ENCODE measurements at regions not wholly inside any gene's neighbourhood (a gene's known extent, or its start where the extent isn't known, plus 50 kb on each side); places are given as distances from the start of the nearest gene placed in this dataset.

DNA sequence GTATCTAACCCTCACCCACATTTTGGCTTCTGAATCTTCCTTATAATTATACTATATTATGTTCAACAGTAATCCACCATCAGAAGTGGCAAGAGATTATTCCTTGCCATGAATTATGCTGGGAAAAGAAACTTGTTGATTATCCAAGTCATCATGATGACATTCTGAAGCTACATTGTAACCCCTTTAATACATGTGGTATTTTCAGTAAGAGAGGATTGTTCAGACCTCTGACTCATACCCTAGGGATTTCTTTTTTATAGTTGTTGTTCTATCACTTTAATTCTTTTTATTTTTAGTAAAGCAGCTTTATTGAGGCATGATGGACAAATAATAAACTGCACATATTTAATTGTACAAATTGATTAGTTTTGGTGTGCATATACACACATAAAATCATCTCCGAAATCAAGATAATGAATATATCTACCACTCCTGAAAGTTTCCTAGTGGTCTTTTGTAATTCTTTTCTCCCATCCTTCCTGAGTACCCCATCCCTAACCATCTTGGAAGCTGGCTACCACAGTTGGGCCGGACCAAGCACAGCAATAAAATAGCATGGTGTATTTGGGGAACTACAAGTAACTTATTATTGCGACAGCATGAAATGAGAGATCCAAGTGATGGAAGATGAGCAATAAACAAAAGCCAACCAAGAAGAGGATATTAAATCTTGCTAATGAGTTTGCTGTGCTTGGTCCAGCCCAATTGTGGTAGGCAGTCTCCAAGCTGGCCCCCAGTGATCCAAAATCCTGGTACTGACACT is 159.9 kb downstream of the BARD1 start:
- BruUV-seq (replicated peaks): no TSS peak
- dilution Hi-C loops (cut with MboI; ENCODE audit: extremely low pct_ligation_motif_present, low sequenced_read_pairs) (no loop called here), intact Hi-C loops (cut with micrococcal nuclease) (no loop called here)
- Histone ChIP-seq H3K4me2 (ENCODE audit: insufficient read depth, low read length) (no peak overlapping the region), H3K27ac (ENCODE audit: insufficient read depth, low read depth, low read length) (no peak overlapping the region), H3K4me1 (ENCODE audit: control insufficient read depth, extremely low read depth, insufficient read depth, low read length) (no peaks in the 10 kb centered on the region), H3K9me1 (replicated peaks; ENCODE audit: control insufficient read depth, extremely low read depth, insufficient read depth, low read length) (no peaks in the 10 kb centered on the region), H3K4me3 (replicated peaks in 1 of 3; ENCODE audit: insufficient read depth in 1 of 3, low read depth in 1 of 3, low read length in 3 of 3) (no peak overlapping the region), H4K20me1 (replicated peaks; ENCODE audit: control insufficient read depth, extremely low read depth, insufficient read depth, low read length) (no peaks in the 10 kb centered on the region), H3K36me3 (ENCODE audit: control insufficient read depth in 2 of 2, extremely low read depth in 1 of 2, insufficient read depth in 2 of 2, low read length in 2 of 2) (no peaks in the 10 kb centered on the region), H3K9ac (replicated peaks; ENCODE audit: extremely low read depth, insufficient read depth, low read length) (no peak overlapping the region), H3K27me3 (ENCODE audit: control insufficient read depth in 2 of 2, insufficient read depth in 2 of 2, low read length in 2 of 2) (no peaks in the 10 kb centered on the region), H3K9me3 (replicated peaks; ENCODE audit: control insufficient read depth, insufficient read depth, low read length) (no peaks in the 10 kb centered on the region), H3K79me2 (ENCODE audit: control insufficient read depth, insufficient read depth, low read length) (no peaks in the 10 kb centered on the region), H2AFZ (ENCODE audit: low read depth, low read length) (no peak overlapping the region)
- no peak for DNase-seq (ENCODE audit: low read depth, low spot score)
- ChIA-PET POLR2A (no interaction called here), CTCF (no interaction called here)
- TF ChIP-seq MYC (IDR thresholded peaks at IDR 0.05; ENCODE audit: low read depth, low read length) (no peak), POLR2A (IDR thresholded peaks at IDR 0.05; ENCODE audit: low read depth, low read length) (no peak), JUN (IDR thresholded peaks at IDR 0.05; ENCODE audit: borderline replicate concordance, insufficient read depth, insufficient read length, low read depth) (no peak)
- TF ChIP-seq, protein P1, sequence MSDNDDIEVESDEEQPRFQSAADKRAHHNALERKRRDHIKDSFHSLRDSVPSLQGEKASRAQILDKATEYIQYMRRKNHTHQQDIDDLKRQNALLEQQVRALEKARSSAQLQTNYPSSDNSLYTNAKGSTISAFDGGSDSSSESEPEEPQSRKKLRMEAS (IDR thresholded peaks at IDR 0.05; ENCODE audit: insufficient read depth, insufficient read length): no peak
- FAIRE-seq: no peak

- BruUV-seq (replicated peaks): no TSS peak
- no peaks in the 10 kb centered on the region for H3K4me1 ChIP-seq (ENCODE audit: control insufficient read depth, extremely low read depth, insufficient read depth, low read length)
- dilution Hi-C loops (cut with MboI; ENCODE audit: extremely low pct_ligation_motif_present, low sequenced_read_pairs) (no loop called here), intact Hi-C loops (cut with micrococcal nuclease) (no loop called here)
- H3K27me3 ChIP-seq (ENCODE audit: control insufficient read depth in 2 of 2, insufficient read depth in 2 of 2, low read length in 2 of 2): no peaks in the 10 kb centered on the region
- no peaks in the 10 kb centered on the region for H3K9me3 ChIP-seq (replicated peaks; ENCODE audit: control insufficient read depth, insufficient read depth, low read length)
- H4K20me1 ChIP-seq (replicated peaks; ENCODE audit: control insufficient read depth, extremely low read depth, insufficient read depth, low read length): no peaks in the 10 kb centered on the region
- H3K9ac ChIP-seq (replicated peaks; ENCODE audit: extremely low read depth, insufficient read depth, low read length): no peak overlapping the region
- no peak overlapping the region for H3K27ac ChIP-seq (ENCODE audit: insufficient read depth, low read depth, low read length)
- ChIA-PET CTCF (no interaction called here), POLR2A (no interaction called here)
- H3K36me3 ChIP-seq (ENCODE audit: control insufficient read depth in 2 of 2, extremely low read depth in 1 of 2, insufficient read depth in 2 of 2, low read length in 2 of 2): no peaks in the 10 kb centered on the region
- no peak overlapping the region for H2AFZ ChIP-seq (ENCODE audit: low read depth, low read length)
- no peak for TF ChIP-seq FOS (IDR thresholded peaks at IDR 0.05; ENCODE audit: borderline replicate concordance, insufficient read depth, low read length)
- no peak for TF ChIP-seq GATA2 (IDR thresholded peaks at IDR 0.05; ENCODE audit: insufficient read depth, insufficient read length, low read depth, low read length)
- no peak for TF ChIP-seq JUN (IDR thresholded peaks at IDR 0.05; ENCODE audit: borderline replicate concordance, insufficient read depth, insufficient read length, low read depth)
- no peak for TF ChIP-seq CTCF (IDR thresholded peaks at IDR 0.05; ENCODE audit: extremely low read depth in 1 of 2, insufficient read depth in 1 of 2, low read depth in 1 of 2, low read length in 2 of 2)
- TF ChIP-seq, protein P1 (IDR thresholded peaks at IDR 0.05; ENCODE audit: insufficient read depth, insufficient read length): no peak
- no peak for TF ChIP-seq MYC (IDR thresholded peaks at IDR 0.05; ENCODE audit: low read depth, low read length)
- no peak for TF ChIP-seq POLR2AphosphoS5 (IDR thresholded peaks at IDR 0.05; ENCODE audit: insufficient read depth, low read depth, low read length)
- TF ChIP-seq EZH2 (IDR thresholded peaks at IDR 0.05; ENCODE audit: borderline replicate concordance, low read depth, low read length, severe bottlenecking): no peak
- no peak for TF ChIP-seq POLR2A (IDR thresholded peaks at IDR 0.05; ENCODE audit: low read depth, low read length)
- DNase-seq (ENCODE audit: low read depth, low spot score) (no peak), FAIRE-seq (no peak)
- H3K4me2 ChIP-seq (ENCODE audit: insufficient read depth, low read length): no peak overlapping the region
- H3K4me3 ChIP-seq (replicated peaks in 1 of 3; ENCODE audit: insufficient read depth in 1 of 3, low read depth in 1 of 3, low read length in 3 of 3): no peak overlapping the region
- H3K9me1 ChIP-seq (replicated peaks; ENCODE audit: control insufficient read depth, extremely low read depth, insufficient read depth, low read length): no peaks in the 10 kb centered on the region
- H3K79me2 ChIP-seq (ENCODE audit: control insufficient read depth, insufficient read depth, low read length): no peaks in the 10 kb centered on the region
Observed at GRCh38 chr2:214648520-214648919, 161.0 kb downstream of the BARD1 start.

All from endothelial cell of umbilical vein (primary cell).